GM21576 (cell line): ENCODE measurements at regions not wholly inside any gene's neighbourhood (a gene's known extent, or its start where the extent isn't known, plus 50 kb on each side); places are given as distances from the start of the nearest gene placed in this dataset.
"Not testable (repeated sequence)": the region's sequence is repeated elsewhere in the genome, so short reads cannot be mapped to it uniquely, and the experiment has no call there.

Experiments used
- ATAC-seq: cut with Tn5 transposase; IDR thresholded peaks from one replicate; pipeline ENCODE4 v1.9.1; 2021; ENCODE audit warnings: mild to moderate bottlenecking, moderate library complexity; ENCODE audit not compliant: unreplicated experiment

GRCh38 chr9:88287972-88288371, 100.3 kb upstream of the SPIN1 start:
- no peak for ATAC-seq

DNA sequence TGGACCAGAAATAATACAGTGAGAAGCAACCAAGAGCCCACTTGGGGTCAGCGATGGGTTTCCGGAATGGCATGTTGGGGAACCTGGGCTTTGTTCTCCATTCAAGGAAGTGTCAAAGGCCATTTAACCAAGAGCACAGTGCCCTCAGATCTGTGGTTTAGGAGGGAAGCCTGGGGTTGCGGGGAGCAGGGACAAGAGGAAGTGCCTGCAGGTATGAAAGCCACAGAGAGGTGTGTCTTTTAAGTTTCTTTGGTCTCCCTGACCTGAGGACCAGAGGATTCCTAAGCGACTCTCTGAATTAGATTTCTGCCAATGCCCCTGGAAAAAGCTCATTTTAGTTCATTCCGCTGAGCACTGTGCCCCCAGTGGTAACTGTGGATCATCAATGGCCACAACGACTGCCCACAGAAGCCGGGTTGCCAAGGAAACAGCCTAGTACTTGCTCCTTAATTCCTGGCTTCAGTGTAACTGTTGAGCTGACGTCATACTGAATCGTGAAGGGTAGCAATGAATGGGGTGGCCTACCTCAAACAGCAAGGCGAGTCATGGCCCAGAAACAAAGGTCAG, 107.3 kb upstream of the SPIN1 start:
- no peak for ATAC-seq

DNA sequence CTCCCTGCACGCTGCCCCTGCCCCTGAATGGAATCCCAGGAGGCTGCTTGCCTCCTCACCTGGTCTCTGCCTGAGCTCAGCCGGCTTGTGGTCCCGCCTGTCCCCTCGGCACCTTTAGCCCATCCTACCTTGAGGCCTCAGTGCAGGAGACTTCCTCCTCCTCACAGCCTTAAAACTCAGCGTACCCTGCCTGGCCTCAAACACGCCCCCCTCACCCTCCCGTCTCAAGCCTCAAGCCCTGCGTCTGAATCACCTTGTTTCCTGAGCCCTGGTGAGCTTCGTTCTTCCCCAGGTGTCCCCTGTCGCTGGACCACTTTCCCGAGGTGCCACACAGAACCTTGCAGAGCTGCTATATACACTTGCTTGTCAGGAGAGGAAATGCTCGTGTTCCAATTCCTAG, 110.2 kb upstream of the SPIN1 start:
- no peak for ATAC-seq

- no peak for ATAC-seq
These were observed 114.2 kb upstream of the SPIN1 start for GRCh38 chr9:88274078-88274477.

GRCh38 chr9:88272986-88273385, 115.3 kb upstream of the SPIN1 start:
- no peak for ATAC-seq

- ATAC-seq, result no peak
These were observed 117.8 kb upstream of the SPIN1 start for GRCh38 chr9:88270413-88270812.

DNA sequence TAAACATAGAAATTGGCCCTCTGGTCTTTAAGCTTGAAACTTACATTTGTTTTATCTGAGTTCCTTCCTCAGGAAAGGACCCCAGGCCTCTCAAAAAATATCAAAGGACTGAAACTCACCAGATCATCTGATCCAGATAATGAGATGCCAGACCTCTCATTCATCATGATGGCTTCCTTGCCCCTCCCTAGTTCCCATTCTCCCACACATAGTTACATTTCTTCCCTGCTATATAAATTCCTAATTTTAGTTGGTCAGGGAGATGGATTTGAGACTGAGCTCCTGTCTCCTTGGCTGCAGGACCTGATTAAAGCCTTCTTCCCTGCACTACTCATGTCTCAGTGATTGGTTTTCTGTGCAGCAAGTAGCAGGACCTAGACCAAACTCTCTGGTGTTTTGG, 119.4 kb upstream of the SPIN1 start:
- no peak for ATAC-seq

DNA sequence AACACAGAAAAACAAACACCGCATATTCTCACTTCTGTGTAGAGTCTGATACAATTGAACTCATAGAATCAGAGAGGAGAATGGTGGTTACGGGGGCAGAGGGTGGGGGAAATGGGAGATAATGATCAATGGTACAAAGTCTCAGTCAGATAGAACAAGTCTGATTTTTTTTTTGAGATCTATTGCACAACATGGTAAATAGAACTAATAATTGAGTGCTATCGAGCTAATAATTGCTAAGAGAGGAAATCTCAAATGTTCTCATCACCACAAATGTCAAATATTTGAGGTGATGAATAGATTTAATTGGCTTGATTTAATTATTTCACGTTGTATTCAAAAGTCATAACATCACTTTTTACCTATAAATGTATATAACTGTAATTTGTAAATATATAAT, 121.0 kb upstream of the SPIN1 start:
- no peak for ATAC-seq

DNA sequence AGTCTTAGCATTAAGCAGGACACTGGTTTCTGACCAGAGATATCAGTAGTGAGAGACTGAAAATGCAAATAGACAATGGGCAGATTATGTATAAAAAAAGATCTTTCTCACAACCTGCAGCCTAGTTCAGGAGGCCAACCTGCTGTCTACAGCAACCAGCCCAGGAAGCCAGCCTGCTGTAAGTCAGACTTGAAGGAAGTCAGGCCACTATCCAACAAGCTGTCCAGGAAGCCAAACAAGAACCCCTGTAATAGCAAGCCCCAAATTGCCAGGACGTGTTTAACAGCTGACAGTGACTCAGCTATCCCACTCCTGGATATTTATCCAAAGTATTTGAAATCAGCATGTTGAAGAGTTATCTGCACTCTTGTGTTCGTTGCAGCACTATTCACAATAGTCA, 121.8 kb upstream of the SPIN1 start:
- ATAC-seq, result no peak

- ATAC-seq, result no peak
These were observed 120.7 kb upstream of the SPATA31C2 start for GRCh38 chr9:88259001-88259400.

- no peak for ATAC-seq
These were observed 120.3 kb upstream of the SPATA31C2 start for GRCh38 chr9:88258601-88259000.

GRCh38 chr9:88258024-88258423, 119.7 kb upstream of the SPATA31C2 start:
- ATAC-seq, result no peak

DNA sequence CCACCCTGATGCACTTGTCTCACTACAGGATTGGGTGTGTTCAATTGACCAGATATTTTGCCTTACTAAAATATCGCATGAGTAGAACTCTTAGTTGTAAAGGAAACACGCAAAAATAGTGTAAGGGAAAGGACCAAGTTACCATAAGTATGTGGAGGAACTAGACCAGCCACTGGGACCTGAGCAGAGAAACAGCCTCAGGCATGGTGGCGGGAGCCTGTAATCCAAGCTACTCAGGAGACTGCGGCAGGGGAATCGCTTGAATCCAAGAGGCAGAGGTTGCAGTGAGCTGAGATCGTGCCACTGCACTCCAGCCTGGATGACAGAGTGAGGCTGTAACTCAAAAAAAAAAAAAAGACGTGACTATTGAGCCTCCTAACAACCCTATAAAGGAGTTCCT, 117.9 kb upstream of the SPATA31C2 start:
- no peak for ATAC-seq

- ATAC-seq, result not testable (repeated sequence)
These were observed 117.5 kb upstream of the SPATA31C2 start for GRCh38 chr9:88255806-88256205.

- ATAC-seq, result no peak
These were observed 113.6 kb upstream of the SPATA31C2 start for GRCh38 chr9:88251903-88252302.

- ATAC-seq, result no peak
These were observed 105.5 kb upstream of the SPATA31C2 start for GRCh38 chr9:88243736-88244135.

- no peak for ATAC-seq
These were observed 104.6 kb upstream of the SPATA31C2 start for GRCh38 chr9:88242879-88243278.

- ATAC-seq, result no peak
These were observed 99.8 kb upstream of the SPATA31C2 start for GRCh38 chr9:88237991-88238571.

DNA sequence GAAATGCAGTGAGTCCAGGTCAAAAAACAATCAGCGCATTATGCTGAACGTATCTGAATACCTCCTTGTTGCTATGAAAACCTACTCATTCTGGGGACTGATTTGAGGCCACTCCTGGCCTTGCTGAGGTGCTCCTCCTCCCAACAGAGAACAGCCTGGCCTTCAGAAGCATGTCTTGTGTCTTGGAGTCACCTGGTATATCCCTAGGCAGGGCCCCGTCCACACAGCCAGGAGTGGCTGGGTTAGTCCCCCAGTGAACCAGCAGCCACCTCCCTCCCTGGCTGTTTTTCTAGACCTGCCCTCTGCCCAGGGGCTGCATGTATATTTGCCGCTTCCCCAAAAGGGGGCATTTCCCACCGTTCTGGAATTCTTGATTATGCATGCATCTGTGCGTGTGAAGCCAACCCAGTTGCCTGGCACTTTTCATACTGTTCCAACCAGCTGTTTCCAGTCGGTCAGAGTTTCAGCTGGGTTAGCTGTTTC, 99.2 kb upstream of the SPATA31C2 start:
- no peak for ATAC-seq

- no peak for ATAC-seq
These were observed 98.5 kb upstream of the SPATA31C2 start for GRCh38 chr9:88236511-88237478.

DNA sequence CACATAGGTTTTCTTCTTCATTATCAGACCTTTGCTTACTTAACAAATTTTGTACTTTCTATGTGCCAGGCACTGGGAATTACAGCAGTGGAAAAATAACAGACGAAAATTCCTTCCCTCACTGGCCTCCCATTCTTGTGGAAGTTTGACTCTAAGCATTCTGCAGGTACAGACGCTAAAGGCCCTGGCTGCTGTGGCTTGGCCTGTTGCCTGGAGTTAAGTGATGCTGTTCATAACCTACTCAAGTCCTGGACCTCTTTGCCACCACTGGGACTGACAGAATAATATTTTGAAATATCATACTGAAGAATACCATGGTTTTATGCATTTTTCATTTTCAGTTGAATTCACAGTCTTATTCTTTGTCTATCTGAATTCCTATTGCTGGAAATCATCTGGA, 97.3 kb upstream of the SPATA31C2 start:
- ATAC-seq, result no peak

DNA sequence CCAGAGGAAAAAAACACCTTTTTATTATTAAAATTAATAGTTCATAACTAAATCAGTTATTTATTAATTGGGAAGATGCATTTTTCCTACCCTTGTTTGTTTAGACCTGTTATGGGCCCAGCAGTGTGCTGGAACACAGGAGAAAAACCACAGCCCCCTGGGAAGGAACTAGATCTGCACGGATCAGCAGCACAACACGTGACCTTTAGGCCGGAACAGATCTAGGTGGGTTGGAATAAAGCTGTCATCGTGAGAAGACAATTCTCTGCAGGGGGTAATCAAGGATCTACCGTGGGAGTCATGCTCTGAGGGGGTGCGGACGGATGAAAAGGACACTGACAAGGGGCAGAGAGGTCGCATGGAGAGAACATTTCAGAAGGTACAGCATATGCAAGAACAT, 95.8 kb upstream of the SPATA31C2 start:
- ATAC-seq, result no peak
